ENCODE measurements at regions not wholly inside any gene's neighbourhood (a gene's known extent, or its start where the extent isn't known, plus 50 kb on each side); places are given as distances from the start of the nearest gene placed in this dataset.

DNA sequence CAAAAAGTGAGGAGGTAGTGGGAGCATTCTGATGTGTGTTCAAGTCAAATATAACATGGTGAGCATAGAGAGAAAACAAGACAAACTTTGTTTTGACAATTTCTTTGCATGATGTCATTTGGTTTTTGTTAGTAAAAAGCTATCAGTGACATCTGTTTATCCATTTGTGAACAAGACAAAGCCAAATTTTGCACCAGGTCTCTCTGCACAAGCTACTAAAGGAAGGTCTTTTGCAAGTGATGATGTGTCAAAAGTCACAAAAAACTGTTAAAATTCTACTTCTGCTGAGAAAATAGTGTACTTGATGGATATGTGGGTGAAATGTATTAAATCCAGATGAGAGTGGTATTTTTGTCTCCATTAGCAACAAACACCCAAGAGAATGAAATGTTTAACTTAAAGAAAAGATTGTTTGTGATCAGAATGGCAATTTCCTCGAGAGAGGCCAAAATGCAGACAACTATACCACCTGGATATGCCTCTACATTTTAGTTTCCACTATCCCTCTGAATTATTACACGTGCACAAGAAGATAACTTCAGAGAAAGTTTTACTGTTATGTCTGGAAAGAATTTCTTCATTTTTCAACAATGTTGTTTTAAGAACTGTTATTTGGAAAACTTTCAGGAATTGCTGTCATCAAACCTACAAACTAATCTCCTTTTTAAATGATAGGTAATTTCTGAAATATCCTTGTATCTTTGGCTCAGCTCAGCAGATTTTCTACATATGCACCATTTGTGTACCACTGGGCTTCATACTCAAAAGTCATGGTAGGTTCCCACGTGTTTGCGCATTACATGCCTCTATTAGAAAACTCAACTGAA, 807.4 kb upstream of the ADGRL2 start:
- DNase-seq (ENCODE audit: low spot score) = no peak

DNA sequence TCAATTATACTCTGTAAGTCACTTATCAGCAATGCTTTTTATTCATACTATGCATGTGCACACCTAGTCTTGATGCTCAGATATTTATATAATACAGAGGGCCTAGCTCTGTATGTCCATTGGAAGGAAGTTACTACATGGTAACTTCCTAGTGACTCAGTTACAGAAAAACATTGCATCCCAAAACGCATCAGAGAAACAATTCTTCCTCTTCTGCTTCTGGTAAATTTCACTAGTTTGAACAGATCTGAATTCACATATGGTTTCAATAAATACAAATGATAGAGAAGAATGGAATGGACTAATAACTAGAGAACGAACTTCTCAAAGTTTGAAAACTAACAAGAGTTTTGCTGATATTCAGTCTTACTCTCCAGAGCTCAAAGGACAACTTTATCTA, 811.3 kb upstream of the ADGRL2 start:
- no peak for DNase-seq (ENCODE audit: low spot score)

DNA sequence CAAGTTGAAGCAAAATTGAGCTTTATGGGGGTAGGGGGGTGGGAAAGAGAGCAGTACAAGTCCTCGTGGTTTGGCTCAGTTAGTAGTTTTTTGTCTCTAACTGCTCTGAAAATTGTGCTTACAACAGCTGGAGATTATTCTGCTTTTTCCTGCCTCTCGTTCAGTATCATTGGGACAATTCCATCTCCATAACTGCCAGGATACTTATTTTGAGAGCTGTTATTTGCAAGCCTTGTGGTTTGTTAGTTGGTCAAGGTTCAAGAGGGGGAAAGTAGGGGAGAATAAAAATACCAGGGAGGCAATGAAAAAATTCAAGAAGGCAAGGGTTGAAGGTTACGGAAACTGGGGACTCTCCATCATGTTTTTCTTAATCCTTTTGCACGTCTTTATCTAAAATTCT, 811.8 kb upstream of the ADGRL2 start:
- no peak for DNase-seq (ENCODE audit: low spot score)

DNA sequence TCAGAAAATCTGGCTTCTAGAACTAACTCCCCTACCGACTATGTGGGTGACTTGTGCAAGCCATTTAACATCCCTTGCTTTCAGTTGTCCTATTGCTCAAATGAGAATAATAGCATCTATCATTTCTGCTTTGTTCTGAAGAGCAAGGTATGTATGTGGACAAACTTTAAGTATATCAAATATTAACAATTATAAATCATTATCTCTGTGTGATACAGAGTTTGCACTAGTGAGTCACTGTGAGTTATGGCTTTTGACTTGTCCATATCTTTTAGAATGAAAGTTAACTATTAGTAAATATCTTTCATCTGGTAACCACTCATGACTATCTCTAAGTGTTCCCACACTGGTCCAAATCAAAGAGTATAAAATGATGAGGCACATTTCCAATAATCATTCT, 812.9 kb upstream of the ADGRL2 start:
- DNase-seq (ENCODE audit: low spot score) = no peak

DNA sequence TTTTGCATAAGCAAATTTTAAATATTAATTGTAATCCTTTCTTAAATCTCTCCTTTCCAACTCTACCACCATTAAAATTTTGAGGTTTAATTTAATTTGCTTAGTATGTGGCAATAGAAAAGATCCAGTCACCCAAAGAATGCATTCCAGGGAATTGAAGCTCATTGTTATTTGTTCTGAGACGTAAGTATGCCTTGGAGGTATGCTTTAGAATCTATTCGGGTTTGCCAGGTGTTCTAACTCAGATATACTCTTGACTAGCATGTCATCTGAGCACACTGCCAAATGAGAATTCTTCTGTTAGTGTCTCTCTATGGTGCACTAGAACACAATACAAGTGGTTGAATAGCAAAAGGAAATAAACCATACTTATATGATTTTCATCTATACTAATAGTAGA, 813.6 kb upstream of the ADGRL2 start:
- DNase-seq (ENCODE audit: low spot score) = no peak

DNA sequence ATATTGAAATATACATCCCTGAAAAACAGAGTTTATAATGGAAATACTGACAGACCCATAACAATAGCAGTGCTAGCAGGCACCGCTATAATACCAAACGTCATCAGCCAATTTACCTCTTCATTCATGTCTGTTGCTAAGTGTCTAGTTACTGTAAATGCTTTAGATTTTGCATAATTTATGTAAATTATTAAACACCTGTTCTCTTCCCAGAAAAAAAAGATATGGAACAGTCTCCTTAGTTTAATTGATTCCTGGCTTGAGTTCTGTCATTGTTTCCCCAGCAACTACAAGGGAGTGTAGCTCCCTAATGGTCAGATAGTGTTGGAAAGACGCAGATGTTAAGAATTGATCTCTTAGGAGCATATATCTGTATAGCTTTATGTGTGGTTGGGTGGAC, 817.9 kb upstream of the ADGRL2 start:
- DNase-seq (ENCODE audit: low spot score) = no peak

DNA sequence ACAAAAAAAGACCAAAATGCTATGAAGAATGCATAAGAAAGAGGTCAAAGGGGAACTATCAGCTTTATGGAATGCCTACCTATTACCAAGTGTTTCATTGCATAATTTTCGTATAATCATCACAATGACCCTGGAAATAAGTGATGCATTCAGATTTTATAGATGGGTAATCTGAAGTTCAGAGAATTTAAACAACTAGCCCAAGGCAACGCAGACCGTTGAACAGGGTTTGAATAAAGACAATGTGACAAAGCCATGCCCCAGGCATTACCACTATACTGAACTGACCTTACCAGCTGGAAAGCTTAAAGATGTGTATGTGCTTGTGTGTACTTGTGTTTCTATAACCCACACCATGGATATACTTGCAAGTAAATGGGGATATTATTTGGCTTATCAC, 827.6 kb upstream of the ADGRL2 start:
- DNase-seq (ENCODE audit: low spot score) = no peak

DNA sequence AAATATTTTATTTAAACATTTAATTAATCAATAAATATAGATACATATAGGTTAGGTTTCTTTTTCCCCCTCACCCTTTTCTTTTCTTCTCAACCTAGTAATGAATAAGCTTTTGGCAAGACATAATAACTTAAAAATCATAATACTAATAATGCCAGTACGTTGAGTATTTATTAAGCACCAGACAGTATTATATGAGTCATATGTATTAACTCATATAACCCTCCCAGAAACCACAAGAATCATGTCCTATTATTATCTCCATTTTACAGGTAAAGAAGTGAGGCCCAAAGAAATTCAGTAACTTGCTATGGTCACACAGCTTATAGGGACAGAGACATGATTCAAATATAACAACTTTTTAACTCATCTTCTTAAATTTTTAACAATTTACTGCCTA, 834.5 kb upstream of the ADGRL2 start:
- no peak for DNase-seq (ENCODE audit: low spot score)

DNA sequence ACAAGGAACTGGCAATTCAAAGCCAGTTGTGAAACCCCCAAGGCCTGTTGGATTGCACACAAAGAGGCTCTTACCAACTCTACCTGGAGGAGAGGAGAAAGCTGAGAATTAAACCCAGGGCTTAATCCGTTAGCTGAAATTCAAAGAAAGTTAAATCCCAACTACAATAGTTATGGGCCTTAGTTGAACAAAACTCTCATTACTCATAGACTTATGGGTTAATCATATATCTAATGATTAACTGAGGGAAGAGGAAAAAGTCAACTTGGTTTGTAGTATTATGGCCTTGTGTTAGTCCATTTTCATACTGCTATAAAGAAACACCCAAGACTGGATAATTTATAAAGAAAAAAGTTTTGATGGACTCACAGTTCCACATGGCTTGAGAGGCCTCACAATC, 838.2 kb upstream of the ADGRL2 start:
- DNase-seq (ENCODE audit: low spot score) = no peak

DNA sequence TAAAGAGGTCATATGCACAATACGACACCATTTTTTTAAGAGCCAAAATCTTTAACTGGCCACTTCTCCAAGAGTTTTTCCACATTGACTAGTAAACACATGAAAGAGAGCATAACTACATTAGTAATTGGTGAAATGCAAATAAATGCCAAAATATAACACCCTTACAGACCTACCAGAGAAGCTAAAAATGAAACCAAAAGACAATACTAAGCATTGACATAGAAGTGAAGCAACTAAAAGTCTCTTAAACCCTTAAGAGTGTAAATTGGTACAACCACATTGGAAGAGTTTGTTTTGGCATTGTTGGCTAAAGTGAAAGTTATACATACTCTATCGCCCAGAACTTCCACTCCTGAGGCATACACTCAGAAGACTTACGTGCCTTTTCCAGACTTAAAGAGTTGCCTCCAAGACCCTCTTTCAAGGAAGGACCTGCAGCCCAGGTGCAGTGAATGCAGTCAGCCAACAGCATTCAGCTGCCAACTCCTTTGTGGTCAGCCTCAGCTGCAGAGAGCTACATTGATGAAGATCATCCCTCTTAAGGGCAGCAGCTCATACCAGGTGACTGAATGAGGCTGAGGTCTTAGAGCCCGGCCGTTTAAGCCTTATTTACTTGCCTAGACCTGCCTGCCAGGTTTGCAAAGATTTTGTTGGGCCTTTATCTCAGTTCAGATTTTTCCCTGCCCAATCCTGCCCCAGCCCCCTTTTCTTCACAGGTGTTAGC, 839.1 kb upstream of the ADGRL2 start:
- no peak for DNase-seq (ENCODE audit: low spot score)

DNA sequence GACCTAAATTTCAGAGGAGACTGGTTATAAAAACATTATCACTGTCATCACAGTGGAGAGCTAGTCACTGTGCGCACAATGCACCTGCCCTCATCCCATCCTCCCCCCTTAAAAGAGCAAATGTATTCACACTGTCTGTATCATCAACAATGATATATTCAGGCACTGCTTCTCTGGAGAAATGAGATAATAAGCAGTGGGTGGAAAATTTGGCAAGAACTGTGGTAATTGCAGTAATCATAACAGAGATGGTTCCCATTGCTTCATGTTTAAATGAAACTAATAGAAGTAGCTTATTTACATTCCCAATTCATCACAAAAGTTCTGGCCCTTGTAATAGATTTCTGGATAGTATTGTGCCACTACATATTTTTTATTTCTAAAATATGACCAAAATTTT, 867.4 kb upstream of the ADGRL2 start:
- DNase-seq (ENCODE audit: low spot score) = no peak

DNA sequence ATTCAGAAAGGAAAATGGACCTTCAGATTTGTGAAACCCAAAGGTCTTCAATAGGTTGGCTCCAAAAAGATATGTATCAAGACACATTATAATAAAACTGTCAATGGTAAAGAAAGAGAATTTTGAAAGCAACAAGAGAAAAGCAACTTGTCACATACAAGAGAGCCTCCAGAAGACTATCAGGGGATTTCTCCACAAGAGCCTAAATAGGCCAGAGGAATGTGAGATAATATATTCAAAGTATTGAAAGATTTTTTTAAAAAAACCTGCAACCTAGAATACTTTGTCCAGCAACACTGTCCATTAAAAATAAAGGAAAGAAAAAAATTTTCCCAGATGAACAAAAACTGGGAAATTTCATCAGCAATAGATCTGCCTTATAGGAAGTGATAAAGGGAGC, 869.6 kb upstream of the ADGRL2 start:
- no peak for DNase-seq (ENCODE audit: low spot score)

DNA sequence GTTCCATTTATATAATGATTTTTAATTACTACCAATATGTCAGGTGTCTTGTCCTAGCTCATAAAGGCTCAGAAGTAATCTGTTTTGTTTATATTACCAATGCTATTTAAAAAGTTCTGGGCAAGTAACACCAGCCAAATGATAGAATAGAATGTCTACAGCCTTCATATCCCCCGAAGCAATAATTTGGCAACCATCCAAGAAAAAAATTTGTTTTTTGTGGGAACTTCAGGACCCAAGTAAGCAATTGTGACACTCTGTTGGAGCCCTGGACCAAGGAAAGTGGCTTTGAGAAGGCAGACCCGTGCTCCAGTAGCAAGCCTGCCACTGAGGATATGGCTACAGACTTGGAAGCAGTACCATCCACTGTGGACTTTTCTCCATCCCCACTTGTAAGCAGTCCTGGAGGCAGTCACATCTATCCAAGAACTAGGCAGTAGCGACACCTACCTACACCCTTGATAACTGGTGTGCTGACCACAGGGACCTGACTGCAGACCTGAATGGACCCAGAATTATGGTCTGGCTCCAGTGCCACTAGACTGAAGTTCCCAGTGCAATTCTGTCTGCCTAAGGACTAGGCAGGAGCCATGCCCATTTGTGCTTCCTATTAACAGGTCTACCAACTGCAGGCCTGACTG, 870.7 kb upstream of the ADGRL2 start:
- DNase-seq (ENCODE audit: low spot score) = no peak

DNA sequence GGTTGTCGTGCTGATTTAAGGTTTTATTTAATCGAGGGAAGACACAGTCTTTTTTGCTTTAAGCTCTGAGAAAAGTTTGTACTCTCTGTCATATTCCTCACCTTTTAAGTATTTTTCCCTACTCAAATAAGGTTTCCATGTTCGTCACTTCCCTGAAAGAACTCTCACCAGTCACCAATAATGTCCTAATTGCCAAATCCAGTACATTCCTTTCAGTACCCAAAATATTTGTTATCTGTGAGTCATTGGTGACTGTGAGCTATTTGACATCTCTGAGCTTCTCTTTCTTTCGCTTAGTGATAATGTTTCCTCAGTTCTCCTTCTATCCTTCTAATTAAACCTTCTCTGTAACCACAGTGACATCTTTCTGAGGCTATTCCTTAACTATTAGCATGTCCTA, 874.2 kb upstream of the ADGRL2 start:
- DNase-seq (ENCODE audit: low spot score) = no peak

DNA sequence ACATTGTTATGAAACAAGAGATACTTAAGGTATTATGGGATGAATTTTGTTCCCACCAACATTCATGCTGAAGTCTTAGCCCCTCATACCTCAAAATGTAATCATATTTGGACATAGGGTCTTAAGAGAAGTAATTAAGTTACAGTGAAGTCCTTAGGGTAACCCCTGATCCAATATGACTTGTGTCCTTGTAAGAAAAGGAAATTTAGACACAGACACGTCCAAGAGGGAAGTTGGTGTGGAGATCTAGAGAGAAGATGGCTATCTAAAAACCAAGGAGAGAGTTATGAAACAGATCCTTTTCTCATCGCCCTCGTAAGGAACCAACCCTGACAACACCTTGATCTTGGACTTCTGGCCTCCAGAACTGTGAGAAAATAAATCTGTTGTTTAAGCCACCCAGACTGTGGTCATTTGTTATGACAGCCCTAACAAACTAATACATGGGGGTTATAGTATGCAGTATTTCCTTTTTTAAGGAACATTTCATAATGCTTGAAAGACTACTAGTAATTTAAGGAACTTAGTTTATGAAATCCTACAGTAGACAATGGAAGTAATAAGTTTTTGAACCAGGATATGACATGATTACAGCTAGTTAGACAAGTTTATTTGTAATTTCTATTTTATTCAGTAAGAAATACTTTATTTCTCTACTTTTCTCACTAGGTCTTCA, 875.5 kb upstream of the ADGRL2 start:
- DNase-seq (ENCODE audit: low spot score) = no peak

DNA sequence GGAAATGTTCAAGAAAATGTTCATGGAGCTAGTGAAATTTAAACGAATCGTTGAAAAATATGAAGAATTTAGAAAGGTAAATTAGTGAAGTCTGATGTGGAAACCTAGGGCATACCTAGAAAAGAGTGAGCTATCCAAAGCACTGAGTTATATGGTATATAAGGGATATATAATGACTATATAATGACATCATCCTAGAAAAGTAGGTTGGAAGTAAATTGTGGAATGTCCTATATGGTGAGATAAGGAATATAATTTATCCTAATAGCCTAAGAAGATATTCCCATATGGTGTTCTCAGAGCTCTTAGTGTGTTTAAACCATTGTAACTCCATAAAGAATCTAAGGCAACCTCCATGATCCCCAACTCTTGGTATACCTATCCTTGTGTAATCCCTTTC, 876.4 kb upstream of the ADGRL2 start:
- DNase-seq (ENCODE audit: low spot score) = no peak

DNA sequence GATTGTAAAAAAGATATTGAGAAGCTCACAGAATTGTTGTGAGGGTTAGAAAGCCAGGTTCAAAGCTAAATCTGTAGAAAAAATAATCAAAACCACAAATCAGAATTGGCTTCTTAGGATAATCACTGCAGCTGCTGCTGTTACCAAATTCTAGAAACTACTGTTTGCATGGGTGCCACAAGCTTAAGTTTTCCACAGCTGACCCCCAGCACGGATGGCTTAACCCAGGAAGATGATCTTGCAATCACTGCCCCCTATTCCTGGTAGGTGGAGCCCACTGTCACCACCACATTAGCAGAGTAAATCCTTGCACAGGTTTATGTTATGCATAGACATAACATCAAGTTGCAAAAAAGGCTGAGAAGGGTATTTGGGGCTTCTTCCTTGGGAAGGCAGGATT, 877.8 kb upstream of the ADGRL2 start:
- DNase-seq (ENCODE audit: low spot score) = no peak

DNA sequence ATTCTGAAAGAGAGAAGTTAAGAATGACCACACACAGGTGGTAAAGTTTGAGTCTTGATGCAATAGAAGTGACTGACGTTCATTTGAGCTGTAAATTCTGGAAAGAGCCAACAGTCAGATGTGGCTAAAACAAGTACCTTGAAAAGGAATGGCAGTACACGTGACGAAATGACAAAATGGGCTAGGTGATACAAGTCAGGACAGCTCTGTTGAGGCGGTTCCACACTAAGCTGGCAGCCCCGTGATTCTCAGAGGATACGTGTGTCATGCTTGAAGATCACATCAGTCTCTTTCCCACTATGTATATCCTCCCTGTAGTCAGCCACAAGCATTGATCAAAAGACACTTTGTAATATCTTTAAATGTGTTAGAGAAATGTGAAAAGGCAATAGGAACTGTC, 881.3 kb upstream of the ADGRL2 start:
- DNase-seq (ENCODE audit: low spot score) = no peak

DNA sequence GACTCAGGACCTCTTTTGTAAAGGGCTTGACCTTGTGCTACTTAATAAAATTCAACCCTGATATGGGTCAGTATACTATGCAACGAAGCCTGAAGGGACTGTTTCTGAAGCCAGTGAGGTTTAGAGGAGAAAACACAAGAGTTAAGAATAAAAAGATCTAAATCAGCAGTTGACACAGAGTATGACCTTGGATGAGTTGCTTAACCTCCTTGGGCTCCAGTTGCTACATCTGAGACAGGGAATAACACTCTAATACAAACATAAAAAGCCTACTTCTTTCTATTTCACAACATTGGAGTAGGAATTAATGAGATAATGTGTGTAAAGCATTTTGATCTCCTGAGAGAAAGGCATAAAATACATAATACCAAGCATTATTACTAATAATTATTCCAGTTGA, 882.4 kb upstream of the ADGRL2 start:
- DNase-seq (ENCODE audit: low spot score) = no peak

DNA sequence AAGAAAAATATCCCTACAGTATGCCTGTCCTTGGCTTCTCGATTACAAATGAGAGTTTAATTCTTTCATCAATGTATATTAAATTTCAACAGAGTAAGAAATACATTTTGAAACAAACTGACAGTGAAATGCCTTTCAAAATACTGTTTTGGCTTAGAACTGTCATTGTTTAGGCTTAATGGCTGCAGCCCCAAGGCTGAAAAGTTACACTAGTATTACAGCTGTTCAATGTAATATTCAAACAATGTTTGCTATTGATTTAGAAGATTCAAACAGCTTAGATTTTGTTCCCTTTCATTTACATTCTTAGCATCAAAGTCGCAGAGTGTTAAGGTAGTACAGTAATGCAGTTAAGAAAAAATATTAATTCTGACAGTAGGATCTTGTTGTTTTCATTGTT, 882.9 kb upstream of the ADGRL2 start:
- DNase-seq (ENCODE audit: low spot score) = no peak

DNA sequence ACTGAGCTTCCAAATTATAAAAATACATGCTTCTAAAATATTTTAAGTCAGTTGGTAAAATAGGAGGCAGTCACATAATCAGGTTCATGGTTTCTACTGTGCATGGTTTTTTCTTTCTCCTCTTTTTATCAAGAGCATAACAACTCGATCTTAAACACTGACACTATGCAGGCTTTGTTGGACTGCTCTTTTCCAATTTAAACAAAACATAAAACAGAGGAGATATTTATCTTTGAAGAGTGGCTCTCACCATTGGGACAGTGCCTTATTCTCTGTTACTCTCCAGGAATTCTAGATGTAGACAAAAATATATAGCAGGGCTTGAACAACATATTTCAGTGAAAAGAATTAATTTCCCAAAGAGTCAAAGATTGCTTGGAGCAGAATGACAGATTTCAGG, 883.5 kb upstream of the ADGRL2 start:
- no peak for DNase-seq (ENCODE audit: low spot score)

DNA sequence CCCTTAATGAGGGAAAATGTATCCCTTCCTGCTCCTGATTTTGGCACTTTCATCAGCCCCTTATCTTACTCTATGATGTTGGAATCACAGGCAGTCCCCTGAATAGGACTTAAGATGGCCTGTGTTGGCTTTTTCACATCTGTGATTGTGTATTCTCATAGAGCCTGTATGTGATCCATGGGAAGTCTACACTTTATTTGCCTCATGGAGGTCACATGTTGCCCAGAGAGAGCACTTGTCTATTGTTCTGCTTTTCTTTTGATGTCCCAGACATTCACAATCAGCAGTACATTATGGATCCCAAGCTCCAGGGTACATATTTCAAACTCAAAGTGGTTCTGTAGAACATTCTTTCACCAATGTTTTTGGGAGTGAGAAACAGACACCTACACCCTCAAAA, 885.2 kb upstream of the ADGRL2 start:
- DNase-seq (ENCODE audit: low spot score) = no peak

DNA sequence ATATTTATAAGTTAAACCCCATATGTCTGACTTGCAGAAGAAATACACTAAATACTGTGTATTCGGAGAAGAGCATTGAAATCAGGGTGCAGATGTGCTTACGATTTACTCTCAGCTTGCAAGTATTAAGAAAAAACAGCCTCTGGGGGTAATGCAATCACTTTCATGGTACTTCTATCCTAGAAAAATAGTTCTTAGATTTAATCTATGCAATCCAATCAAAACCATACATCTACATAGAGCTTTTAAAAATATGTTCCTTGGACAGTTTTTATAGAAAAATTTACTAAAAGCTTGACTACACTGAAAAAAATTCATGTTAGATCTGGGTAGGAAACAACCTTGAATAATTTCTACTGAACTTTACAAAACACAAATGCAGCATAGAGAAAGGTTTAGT, 890.3 kb upstream of the ADGRL2 start:
- no peak for DNase-seq (ENCODE audit: low spot score)
